ENCODE measurements at regions not wholly inside any gene's neighbourhood (a gene's known extent, or its start where the extent isn't known, plus 50 kb on each side); places are given as distances from the start of the nearest gene placed in this dataset.

GRCh38 chr11:82373781-82374542 is 359.7 kb downstream of the FAM181B start:
- no peak for DNase-seq (ENCODE audit: low spot score)

DNA sequence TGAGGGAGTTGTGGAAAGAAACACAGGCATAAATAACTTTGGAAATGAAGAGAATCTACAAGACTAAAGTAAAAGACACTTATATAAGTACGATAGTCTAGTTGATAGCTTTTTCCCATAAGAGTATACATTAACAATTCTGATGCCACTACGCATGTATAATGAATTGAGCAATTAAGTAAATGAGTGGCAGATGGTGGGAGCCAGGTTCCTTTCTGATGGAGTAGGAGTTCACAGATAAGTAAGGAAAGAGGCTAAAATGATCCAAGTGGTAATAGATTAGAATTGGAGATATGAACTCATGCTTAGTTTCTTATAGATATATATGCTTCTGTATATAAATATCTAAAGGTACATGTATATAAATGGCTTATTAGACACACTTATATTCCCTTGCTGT is 368.3 kb downstream of the FAM181B start:
- DNase-seq (ENCODE audit: low spot score): no peak

DNA sequence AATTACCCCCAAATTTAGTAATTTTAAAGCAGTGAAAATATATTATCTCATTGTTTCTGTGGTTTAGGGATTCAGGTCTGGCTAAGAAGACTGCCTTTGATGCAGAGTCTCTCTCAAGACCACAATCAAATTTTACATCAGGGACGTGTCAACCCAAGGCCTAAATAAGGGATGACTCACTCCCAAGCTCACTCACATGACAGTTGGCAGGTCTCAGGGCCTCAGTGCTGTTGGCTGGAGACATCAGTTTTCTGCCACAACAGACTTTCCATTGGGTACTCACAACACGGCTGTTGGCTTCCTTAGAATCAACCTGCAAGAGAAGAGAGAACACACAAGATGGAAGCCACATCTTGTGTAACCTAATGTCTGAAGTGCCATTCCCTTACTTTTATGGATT is 377.3 kb downstream of the FAM181B start:
- DNase-seq (ENCODE audit: low spot score): no peak

DNA sequence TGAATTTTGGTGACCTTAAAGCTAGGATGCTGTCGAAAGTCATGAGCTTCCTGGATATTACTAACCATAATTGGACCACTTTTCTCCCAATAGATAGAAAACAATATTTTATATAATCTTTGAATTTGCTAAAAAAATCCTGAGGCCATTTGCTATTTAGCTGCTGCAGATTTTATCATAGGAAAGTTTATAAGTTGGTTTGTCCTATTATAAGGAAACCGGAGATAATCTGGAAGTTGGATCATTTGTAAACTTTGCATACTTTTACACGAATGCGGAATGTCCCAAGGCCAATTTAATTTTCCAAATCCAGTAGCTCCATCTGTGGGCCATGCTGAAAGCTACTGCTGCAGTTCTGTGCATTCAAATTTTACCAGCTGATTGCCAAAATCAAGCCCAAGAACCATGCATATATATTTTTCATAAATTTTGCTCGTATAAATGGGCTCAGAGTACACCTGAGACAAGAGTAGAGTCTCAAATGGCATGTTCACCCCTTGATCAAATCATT is 378.3 kb downstream of the FAM181B start:
- no peak for DNase-seq (ENCODE audit: low spot score)

DNA sequence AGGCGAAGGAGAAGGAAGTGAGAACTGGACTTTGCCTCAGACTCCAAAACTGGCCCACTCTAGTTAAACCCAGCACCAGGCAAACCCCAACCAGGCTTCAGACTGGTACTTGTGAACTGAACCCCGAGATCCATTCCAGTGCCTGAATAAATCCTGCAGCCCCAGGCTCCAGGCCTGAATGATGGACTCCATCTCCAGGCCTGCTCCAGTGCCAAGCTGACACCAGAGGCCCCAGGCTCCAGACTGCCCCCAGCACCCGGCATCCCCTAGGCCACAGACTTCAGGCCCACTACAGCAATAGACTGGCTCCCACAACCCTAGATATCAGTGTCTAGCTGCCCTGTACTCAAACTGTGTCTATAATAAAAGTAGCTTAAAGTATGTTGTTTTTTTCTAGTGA is 406.8 kb downstream of the FAM181B start:
- DNase-seq (ENCODE audit: low spot score): no peak

DNA sequence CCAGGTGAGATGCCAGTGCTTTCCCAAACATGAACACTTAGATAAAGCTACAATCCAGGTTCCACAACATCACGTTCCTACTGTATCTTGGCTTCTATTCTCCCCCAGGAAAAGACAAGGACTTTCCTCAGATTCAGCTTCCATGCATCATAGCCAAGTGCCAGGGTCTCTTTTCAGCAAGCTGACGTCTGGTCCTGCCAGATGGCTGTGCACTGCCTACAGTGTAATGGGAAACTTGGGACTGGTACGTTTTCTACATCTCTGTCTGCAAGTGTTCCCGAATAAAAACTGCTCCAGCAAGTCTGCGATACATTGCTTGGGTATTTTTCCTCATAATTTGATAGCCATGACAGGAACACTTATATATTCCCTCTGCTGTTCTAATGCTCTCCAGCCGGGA is 412.5 kb downstream of the FAM181B start:
- no peak for DNase-seq (ENCODE audit: low spot score)

DNA sequence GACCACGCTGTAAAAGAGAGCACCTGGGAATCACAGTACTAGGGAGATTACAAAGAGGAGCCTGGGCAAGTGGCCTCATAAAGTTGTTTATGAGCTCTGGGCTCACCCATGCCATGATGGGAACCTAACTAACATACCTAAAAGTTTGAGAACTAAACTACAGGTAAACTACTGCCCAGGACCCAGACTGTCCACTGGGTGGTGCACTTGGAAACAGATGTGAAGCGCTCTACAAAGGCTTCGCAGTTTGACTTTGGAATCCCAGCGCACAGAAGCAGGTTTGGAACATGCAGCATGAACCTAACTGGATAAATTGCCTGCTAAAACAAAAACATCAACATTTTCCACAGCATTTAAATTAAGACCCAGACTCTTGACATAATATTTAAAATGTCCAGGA is 418.6 kb downstream of the FAM181B start:
- DNase-seq (ENCODE audit: low spot score): no peak

DNA sequence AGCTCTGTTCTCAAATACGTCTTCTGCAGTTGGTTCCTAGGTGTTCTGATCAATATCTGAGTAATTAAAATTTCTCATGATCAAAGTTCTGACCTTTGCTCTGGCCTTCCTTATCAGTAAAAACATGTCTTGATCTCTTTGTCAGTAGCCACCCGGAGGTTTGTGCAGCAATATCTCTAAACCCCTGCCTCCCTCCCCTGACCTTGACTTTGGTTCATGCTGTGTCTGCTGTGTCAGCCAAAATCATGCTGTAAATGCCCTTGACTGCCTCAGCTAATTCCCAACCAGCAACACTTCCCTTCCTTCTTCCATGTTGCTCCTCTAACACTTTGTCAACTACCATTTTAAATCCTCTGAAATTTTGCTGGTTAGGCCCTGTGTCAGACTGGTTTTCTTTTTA is 424.7 kb downstream of the FAM181B start:
- DNase-seq (ENCODE audit: low spot score): no peak

GRCh38 chr11:82305123-82305522 is 428.5 kb downstream of the FAM181B start:
- no peak for DNase-seq (ENCODE audit: low spot score)

DNA sequence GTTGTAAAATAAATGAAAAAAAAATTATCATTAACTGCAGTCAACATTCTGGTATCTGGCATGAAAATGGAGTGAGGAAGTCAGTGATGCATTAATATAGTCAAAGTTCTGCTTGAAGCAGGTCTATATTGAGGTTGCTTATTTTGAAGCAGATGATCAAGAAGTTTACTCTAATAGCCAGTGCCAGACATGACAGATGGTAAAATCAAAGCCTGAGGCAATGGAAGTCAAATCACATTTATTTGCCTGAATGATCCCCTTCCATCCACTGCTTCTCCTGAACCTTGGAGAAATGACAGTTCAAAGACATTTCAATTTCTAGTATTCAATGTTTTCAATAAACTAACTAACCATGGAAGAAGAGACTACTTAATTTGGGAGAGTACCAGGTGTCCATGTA is 430.0 kb downstream of the FAM181B start:
- DNase-seq (ENCODE audit: low spot score): no peak

DNA sequence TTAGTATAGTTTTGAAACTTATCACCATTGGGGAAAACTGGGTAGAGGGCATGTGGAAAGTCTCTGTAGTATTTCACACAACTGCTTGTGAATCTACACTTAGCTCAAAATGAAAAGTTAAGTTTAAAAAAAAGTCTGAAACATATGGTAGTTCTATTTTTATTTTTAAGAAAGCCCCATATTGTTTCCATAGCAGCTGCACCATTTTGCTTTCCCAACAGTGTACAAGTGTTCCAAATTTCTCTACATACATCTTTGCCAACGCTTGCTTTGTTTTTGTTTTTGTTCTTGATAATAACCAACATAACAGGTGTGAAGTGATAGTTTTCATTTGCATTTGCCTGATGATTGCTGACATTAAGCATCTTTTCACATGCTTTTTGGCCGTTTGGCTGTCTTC is 445.2 kb downstream of the FAM181B start:
- DNase-seq (ENCODE audit: low spot score): no peak

DNA sequence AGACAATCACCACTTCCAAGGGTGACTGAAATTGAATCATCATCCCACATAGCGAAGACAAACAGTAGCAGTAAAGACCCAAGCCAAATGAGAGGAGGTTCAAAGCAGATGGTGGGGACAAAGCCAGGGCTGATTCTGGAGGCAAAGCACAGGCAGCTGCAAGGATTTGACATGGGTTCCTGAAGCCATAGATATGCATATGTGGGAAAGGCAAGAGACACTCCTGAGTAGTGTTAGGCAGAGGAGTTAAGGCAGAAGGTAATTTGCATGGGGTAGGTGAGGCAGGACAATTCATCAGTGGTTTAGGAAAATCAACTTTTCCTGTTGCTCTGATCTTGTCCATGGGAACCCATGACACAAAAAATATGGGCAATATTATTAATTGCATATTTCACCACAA is 462.8 kb downstream of the FAM181B start:
- DNase-seq (ENCODE audit: low spot score): no peak

- DNase-seq (ENCODE audit: low spot score): no peak
Observed at GRCh38 chr11:82268627-82269026, 465.0 kb downstream of the FAM181B start.

DNA sequence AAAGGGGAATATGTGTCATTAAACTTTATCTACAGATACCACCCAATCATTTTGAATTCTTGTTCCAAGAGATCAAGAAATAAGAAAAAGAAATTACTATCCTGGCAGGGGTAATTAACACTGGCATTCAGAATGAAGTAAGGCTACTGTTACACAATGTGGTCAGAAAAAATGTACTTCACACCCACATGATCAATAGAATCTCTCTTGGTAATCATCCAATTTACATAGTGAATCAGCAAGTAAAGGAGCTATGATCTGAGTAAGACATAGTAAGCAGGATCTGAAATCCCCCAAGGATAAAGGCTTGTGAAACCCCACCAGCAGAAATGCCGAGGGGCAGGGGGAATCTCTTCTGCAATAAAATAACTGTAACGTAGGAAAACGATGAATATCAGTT is 466.5 kb downstream of the FAM181B start:
- DNase-seq (ENCODE audit: low spot score): no peak

DNA sequence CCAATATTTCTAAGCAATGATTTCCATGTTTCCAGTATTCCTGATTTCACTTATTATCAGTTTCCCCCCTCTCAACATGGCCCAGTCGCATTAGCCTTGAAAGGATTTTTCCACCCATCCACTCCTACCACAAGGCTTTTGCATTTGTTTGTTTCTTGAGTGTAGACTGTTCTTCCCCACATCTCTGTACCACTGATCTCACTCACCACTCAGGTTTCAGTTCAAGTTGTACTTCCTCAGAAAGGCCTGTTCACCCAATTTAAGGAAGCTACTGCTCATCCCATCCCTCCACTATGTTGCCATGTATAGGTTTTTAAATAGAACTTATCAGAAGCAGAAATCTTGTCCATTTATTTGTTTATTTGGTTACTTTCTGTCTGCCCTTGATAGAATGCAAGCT is 472.3 kb downstream of the FAM181B start:
- no peak for DNase-seq (ENCODE audit: low spot score)

GRCh38 chr11:82250047-82250446 is 483.6 kb downstream of the FAM181B start:
- no peak for DNase-seq (ENCODE audit: low spot score)

DNA sequence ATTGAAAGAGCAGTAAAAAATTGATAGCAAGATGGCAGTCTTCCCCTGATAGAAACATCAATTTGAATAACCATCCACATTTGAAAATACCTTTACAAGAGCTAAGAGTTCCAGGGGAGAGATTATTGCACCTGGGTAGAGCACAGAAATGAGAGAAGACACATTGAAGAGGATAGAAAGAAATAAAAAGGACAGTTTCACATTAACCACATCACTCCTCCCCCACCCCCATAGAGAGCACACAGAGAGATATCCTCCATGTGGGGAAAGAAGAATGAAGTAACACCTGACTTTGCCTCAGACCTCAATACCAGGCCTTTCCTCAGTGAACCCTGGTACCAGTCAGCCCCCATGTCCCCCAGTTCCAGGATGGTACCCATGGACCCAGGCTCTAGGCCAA is 486.7 kb downstream of the FAM181B start:
- DNase-seq (ENCODE audit: low spot score): no peak

DNA sequence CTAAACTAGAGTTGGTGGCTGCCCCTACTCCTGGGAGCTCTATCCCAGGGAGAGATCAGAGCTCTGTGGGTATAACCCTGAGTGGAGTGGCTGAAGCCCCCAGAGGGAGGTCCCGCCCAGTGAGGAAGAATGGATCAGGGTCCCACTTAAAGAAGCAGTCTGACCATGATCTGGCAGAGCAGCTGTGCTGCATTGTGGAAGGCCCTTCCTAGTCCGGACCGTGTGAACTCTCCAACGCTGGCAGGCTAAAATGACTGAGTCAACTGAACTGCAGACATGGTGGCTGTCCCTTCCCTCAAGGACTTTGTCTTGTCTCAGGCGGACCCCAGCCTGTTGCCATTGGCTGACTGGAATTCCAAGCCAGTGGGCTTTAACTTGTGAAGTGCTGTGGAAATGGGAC is 494.2 kb downstream of the FAM181B start:
- no peak for DNase-seq (ENCODE audit: low spot score)

GRCh38 chr11:82234256-82234655 is 499.4 kb downstream of the FAM181B start:
- no peak for DNase-seq (ENCODE audit: low spot score)

- DNase-seq (ENCODE audit: low spot score): no peak
Observed at GRCh38 chr11:82233201-82233600, 500.5 kb downstream of the FAM181B start.

- peak; percentile 3 for DNase-seq (ENCODE audit: low spot score)
Observed at GRCh38 chr11:82229341-82229740, 504.3 kb downstream of the FAM181B start.

DNA sequence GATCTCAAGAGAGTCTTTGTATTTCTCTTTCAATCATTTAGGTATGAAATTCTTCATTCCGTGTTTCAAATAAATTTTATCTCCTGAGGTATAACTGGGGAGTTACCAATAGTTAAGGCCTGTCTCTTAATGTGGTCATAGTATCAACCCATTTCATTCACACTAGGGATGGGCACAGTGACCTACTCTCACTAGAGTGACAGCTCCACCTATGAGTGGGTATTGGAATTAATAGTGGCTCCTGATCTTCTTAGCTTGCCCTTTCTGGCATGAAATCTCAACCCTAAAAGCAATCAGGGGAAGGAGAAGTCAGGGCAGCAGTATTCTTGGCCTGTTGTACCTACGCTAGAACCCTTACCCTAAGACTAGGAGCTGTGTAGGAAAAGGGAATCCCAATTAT is 507.7 kb downstream of the FAM181B start:
- no peak for DNase-seq (ENCODE audit: low spot score)

DNA sequence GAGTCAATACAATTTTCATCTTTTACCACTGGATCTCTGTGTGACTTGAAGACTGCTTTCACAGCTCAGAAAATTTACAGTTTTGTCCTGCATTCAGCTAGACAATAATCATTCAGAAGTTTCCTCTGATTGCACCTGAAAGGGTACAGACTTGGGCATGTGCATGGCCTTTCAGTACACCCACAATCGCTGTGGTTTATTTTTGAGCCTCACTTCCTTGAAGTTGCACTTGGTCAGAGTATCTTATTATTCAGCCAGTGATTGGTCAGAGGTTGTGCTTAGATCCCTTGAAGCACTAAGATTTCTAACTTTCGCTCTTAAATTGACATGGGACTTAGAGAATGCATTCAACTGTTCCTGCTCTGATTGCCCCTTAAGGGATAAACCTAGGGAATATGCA is 508.2 kb downstream of the FAM181B start:
- DNase-seq (ENCODE audit: low spot score): no peak

GRCh38 chr11:82216927-82217570 is 516.6 kb downstream of the FAM181B start:
- DNase-seq (ENCODE audit: low spot score): no peak

Measured in germinal center (tissue), 1 donor.